ENCODE measurements at regions not wholly inside any gene's neighbourhood (a gene's known extent, or its start where the extent isn't known, plus 50 kb on each side); places are given as distances from the start of the nearest gene placed in this dataset.

- no peak for TF ChIP-seq POLR2A (IDR thresholded peaks at IDR 0.05)
- TF ChIP-seq, protein P1, sequence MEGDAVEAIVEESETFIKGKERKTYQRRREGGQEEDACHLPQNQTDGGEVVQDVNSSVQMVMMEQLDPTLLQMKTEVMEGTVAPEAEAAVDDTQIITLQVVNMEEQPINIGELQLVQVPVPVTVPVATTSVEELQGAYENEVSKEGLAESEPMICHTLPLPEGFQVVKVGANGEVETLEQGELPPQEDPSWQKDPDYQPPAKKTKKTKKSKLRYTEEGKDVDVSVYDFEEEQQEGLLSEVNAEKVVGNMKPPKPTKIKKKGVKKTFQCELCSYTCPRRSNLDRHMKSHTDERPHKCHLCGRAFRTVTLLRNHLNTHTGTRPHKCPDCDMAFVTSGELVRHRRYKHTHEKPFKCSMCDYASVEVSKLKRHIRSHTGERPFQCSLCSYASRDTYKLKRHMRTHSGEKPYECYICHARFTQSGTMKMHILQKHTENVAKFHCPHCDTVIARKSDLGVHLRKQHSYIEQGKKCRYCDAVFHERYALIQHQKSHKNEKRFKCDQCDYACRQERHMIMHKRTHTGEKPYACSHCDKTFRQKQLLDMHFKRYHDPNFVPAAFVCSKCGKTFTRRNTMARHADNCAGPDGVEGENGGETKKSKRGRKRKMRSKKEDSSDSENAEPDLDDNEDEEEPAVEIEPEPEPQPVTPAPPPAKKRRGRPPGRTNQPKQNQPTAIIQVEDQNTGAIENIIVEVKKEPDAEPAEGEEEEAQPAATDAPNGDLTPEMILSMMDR (IDR thresholded peaks at IDR 0.05), result no peak
Measured at GRCh38 chr21:35489389-35489980, 440.4 kb upstream of the RUNX1 start.
